Common myeloid progenitor, CD34-positive (primary cell): ENCODE measurements at regions not wholly inside any gene's neighbourhood (a gene's known extent, or its start where the extent isn't known, plus 50 kb on each side); places are given as distances from the start of the nearest gene placed in this dataset.
"Not testable (repeated sequence)": the region's sequence is repeated elsewhere in the genome, so short reads cannot be mapped to it uniquely, and the experiment has no call there.

Source experiments
- CTCF ChIA-PET: fragments of 350-600 bp; sonication (Branson Sonifier 250); formaldehyde crosslinking; loops from one replicate; lab custom pipeline; 2021; ENCODE audit warnings: antibody characterized with exemption; lab: Charles Lee
- POLR2A ChIA-PET: fragments of 350-600 bp; sonication (Branson Sonifier 250); formaldehyde crosslinking; loops from one replicate; lab custom pipeline; 2021; ENCODE audit warnings: antibody characterized with exemption; lab: Charles Lee
- DNase-seq, 3 donors: peaks; one replicate each; pipeline versions ENCODE4 v3.0.0 to v3.0.0-alpha.2; 2013
- H3K27ac ChIP-seq, 2 experiments: 1 replicate in 1 of 2; 2 replicates in 1 of 2; pipeline ENCODE4 v1.7.0; 2013; ENCODE audit warnings: inconsistent platforms in 2 of 2, low read length in 2 of 2, mild to moderate bottlenecking in 2 of 2, low read depth in 1 of 2, moderate library complexity in 1 of 2; ENCODE audit not compliant: severe bottlenecking in 2 of 2, insufficient read depth in 1 of 2, poor library complexity in 1 of 2
- H3K27me3 ChIP-seq, 5 experiments: replicated peaks in 2 of 5; 1 replicate in 3 of 5; 2 replicates in 2 of 5; pipeline versions ENCODE4 v1.6.1 to v1.7.0; 2013; ENCODE audit warnings: low read length in 4 of 5, mild to moderate bottlenecking in 2 of 5, moderate library complexity in 2 of 5, inconsistent platforms in 1 of 5; ENCODE audit not compliant: insufficient read depth in 5 of 5, control insufficient read depth in 4 of 5
- H3K36me3 ChIP-seq, 4 experiments: 1 replicate in 2 of 4; 2 replicates in 2 of 4; pipeline versions ENCODE4 v1.6.1 to v1.7.0; 2013; ENCODE audit warnings: low read length in 3 of 4, control low read depth in 1 of 4, mild to moderate bottlenecking in 1 of 4; ENCODE audit not compliant: control insufficient read depth in 4 of 4, insufficient read depth in 4 of 4
- H3K4me1 ChIP-seq, 4 experiments: 1 replicate in 3 of 4; 2 replicates in 1 of 4; pipeline versions ENCODE4 v1.6.1 to v1.7.1; 2013; ENCODE audit warnings: low read length in 3 of 4, mild to moderate bottlenecking in 3 of 4, control low read depth in 1 of 4, inconsistent platforms in 1 of 4, moderate library complexity in 1 of 4; ENCODE audit not compliant: control insufficient read depth in 4 of 4, insufficient read depth in 4 of 4; ENCODE audit errors: control extremely low read depth in 1 of 4
- H3K4me3 ChIP-seq, 7 experiments: 1 replicate in 4 of 7; 2 replicates in 3 of 7; pipeline versions ENCODE4 v1.5.1 to v1.7.0; 2013; ENCODE audit warnings: mild to moderate bottlenecking in 7 of 7, low read length in 6 of 7, moderate library complexity in 6 of 7, inconsistent platforms in 2 of 7, low read depth in 2 of 7, control low read depth in 1 of 7; ENCODE audit not compliant: insufficient read depth in 4 of 7, control insufficient read depth in 1 of 7; ENCODE audit errors: extremely low read depth in 1 of 7
- H3K9me3 ChIP-seq, 5 experiments: 1 replicate in 4 of 5; 2 replicates in 1 of 5; pipeline versions ENCODE4 v1.6.1 to v1.7.1; 2013; ENCODE audit warnings: low read length in 4 of 5, mild to moderate bottlenecking in 2 of 5, inconsistent platforms in 1 of 5, low read depth in 1 of 5, moderate library complexity in 1 of 5; ENCODE audit not compliant: control insufficient read depth in 4 of 5, insufficient read depth in 2 of 5; ENCODE audit errors: control extremely low read depth in 1 of 5
- WGBS: methylation state at CpG from one replicate; pipeline ENCODE4 v1.1.5; 2013; ENCODE audit not compliant: insufficient coverage; 5-methylcytosine and 5-hydroxymethylcytosine counted together

DNA sequence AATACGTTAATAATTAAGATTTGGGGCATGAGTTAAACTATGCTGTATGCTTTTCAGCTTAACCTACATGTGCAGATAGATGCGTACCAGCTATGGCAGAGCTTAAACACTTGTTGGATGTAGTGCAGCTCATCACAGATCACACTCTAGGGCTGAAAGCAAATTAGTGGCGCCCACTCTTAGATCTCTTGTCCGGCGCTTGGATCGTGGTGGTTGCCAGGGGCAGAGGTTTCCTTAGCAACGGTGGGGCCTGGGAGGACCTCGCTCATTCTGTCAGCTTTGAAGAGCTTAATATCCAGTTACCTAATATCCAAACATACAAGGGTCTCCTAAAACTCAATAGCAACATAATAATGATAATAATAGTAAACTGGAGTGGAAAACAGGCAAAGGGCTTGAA lies 548.2 kb upstream of the PFKP start:
- POLR2A ChIA-PET, result no interaction called here
- no peaks in the 10 kb centered on the region for H3K9me3 ChIP-seq
- no peaks in the 10 kb centered on the region for H3K4me1 ChIP-seq
- 94% methylated on average over 7 of the region's 8 CpGs for WGBS
- H3K27ac ChIP-seq, result no peak overlapping the region
- H3K4me3 ChIP-seq, result no peak overlapping the region
- no peaks in the 10 kb centered on the region for H3K27me3 ChIP-seq
- DNase-seq, result no peak
- H3K36me3 ChIP-seq, result no peaks in the 10 kb centered on the region
- CTCF ChIA-PET, result no interaction called here

DNA sequence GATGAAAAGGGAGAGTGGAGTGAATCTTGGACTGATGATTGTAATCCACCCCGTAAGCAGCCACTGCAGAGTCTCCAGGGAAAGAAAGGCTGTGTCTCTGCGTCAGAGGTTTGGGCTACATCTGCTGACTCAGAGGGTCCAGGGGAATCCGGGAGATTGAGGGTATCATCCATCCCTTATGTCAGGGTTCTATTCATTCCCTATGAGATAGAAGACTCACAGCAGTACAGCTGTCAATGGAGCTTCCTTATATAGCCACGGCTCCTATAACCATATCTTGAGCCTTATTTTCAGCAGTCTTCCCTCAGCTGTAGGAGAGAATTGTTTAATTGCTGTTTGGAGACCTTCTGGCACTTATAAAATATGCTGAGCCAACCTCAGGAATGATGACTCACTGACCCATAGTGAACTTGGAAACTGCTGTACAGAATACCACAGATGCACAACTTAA lies 558.2 kb upstream of the PFKP start:
- DNase-seq, result no peak
- H3K27me3 ChIP-seq, result no peaks in the 10 kb centered on the region
- H3K36me3 ChIP-seq, result no peaks in the 10 kb centered on the region
- POLR2A ChIA-PET, result no interaction called here
- CTCF ChIA-PET, result no interaction called here
- no peaks in the 10 kb centered on the region for H3K4me1 ChIP-seq
- no peak overlapping the region for H3K27ac ChIP-seq
- H3K4me3 ChIP-seq, result no peak overlapping the region
- 100% methylated on average over 3 of the region's 4 CpGs for WGBS
- H3K9me3 ChIP-seq, result no peaks in the 10 kb centered on the region

DNA sequence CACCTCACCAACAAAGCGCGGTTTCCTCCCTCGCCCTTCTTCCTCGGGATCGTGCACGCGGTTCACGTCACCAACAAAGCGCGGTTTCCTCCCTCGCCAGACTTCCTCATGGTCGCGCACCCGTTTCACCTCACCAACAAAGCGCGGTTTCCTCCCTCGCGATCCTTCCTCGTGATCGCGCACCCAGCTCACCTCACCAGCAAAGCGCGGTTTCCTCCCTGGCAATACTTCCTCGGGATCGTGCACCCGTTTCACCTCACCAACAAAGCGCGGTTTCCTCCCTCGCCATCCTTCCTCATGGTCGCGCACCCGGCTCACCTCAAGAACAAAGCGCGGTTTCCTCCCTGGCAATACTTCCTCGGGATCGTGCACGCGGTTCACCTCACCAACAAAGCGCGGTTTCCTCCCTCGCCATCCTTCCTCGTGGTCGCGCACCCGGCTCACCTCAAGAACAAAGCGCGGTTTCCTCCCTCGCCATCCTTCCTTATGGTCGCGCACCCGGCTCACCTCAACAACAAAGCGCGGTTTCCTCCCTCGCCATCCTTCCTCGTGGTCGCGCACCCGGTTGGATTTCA lies 565.9 kb upstream of the PFKP start:
- CTCF ChIA-PET, H3K4me1 ChIP-seq, H3K27ac ChIP-seq, H3K27me3 ChIP-seq, H3K36me3 ChIP-seq, H3K4me3 ChIP-seq, POLR2A ChIA-PET: not testable (repeated sequence)
- 52% methylated on average over 35 of the region's 58 CpGs for WGBS
- peak; percentile 43 to 70 (median 58) for DNase-seq
- H3K9me3 ChIP-seq, result peaks cover 0 to 14% (median 4%) of the 10 kb centered on the region in 5 experiments

DNA sequence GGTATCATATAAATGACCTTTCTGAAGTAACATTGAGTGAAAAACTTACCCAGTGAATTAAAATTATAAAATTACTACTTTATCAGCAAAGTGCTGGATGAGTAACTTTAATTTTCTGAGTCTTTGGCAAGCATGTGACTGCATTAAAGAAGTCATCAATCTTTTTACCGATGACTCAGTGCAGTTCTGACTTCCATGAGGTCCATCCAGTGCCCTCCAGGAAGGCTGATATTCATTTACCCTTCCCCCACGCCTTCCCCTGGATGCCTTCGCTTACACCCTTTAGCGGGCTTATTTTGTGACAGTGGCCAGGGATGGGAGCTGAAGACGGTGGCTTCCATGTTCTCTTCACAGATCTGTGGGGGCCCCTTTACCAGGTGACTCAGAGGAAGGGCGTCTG lies 572.9 kb upstream of the PFKP start:
- CTCF ChIA-PET, result no interaction called here
- POLR2A ChIA-PET, result no interaction called here
- DNase-seq, result no peak
- Histone ChIP-seq H3K27ac (no peak overlapping the region), H3K27me3 (peaks cover 0 to 2% (median 0%) of the 10 kb centered on the region in 5 experiments), H3K9me3 (peaks cover 0 to 2% (median 0%) of the 10 kb centered on the region in 5 experiments), H3K4me3 (no peak overlapping the region), H3K4me1 (no peaks in the 10 kb centered on the region), H3K36me3 (no peaks in the 10 kb centered on the region)
- 88% methylated on average over 4 of the region's 6 CpGs for WGBS

DNA sequence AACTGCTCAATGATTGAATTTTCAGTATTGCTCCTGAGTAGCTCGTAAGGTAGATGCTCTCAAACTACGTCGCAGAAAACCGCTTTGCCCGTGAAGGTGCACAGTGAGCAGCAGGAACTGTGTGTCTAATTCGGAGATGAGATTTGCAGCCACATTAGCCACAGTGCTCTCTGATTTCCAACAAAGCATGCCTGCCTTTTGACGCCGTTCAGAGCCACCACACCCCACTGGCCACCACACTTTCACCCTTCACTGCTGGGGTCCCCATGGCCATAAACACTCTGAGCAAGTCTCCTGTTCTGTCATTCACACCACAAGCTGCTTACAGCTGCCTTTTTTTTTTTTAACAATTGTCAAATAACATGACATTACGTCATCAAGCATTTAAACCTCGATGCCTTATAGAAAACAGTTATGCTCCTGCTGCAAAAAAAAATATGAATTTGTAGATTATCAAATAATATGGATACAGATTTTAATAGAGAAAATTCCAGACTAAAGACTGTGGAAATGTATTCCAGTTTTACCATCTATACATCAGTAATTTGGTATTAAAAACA lies 578.8 kb upstream of the PFKP start:
- 82% methylated on average over 8 of the region's 10 CpGs for WGBS
- no peak overlapping the region for H3K4me3 ChIP-seq
- no peaks in the 10 kb centered on the region for H3K36me3 ChIP-seq
- ChIA-PET POLR2A (no interaction called here), CTCF (no interaction called here)
- H3K4me1 ChIP-seq, result no peaks in the 10 kb centered on the region
- H3K27me3 ChIP-seq, result no peaks in the 10 kb centered on the region
- H3K9me3 ChIP-seq, result no peaks in the 10 kb centered on the region
- DNase-seq, result no peak
- no peak overlapping the region for H3K27ac ChIP-seq

DNA sequence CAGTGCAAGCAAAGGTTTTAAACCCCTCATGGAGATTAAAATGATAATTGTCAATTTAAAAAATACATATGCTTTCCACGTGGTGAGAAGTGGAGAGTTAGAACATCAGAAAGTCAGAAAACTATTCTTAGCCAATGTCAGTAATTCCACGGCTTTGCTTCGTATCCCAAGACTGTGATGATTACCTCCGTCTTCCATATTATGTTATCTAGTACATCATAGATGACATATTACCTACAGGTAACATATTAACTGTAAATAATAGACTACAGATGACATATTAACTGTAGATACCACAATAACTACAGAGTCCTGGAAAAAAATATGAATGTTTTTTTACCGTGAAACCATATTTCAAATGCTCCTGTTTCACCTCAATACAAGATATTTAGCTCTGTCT lies 579.4 kb upstream of the PFKP start:
- POLR2A ChIA-PET, result no interaction called here
- CTCF ChIA-PET, result no interaction called here
- DNase-seq, result no peak
- Histone ChIP-seq H3K4me1 (no peaks in the 10 kb centered on the region), H3K36me3 (no peaks in the 10 kb centered on the region), H3K27ac (no peak overlapping the region), H3K9me3 (no peaks in the 10 kb centered on the region), H3K4me3 (no peak overlapping the region), H3K27me3 (no peaks in the 10 kb centered on the region)
- no CpG with 5 or more reads among the region's 5 CpGs for WGBS

DNA sequence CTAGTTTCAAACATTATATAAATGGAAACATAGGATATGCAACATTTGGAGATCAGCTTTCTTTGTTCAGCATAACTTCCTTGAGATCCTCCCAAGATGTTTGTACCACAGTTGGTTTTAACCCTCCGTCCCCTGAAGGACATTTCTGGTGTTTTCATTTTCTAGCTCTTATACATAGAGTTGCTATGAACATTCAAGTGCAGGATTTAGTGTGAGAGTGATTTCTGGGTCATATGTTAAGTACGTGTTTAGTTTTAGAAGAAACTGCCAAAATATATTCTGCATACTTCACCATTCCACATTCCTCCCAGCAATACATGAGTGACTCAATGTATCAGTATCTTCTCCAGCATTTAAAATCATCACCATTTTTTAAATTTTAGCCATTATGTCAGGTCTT lies 588.7 kb upstream of the PFKP start:
- no CpG with 5 or more reads among the region's 2 CpGs for WGBS

More for the DNA sequence above, 588.7 kb upstream of the PFKP start:
- peaks cover 0 to 4% (median 2%) of the 10 kb centered on the region in 5 experiments for H3K9me3 ChIP-seq
- H3K27ac ChIP-seq, result no peak overlapping the region
- ChIA-PET POLR2A (no interaction called here), CTCF (interaction anchor here (0.6 kb wide), 1 partner anchor 116 kb away, joined by 3 read pairs; no protein-coding TSS in a partner anchor)
- H3K27me3 ChIP-seq, result no peaks in the 10 kb centered on the region
- no peak overlapping the region for H3K4me3 ChIP-seq
- no peaks in the 10 kb centered on the region for H3K36me3 ChIP-seq
- no peak for DNase-seq
- H3K4me1 ChIP-seq, result no peaks in the 10 kb centered on the region
